ENCODE measurements at regions not wholly inside any gene's neighbourhood (a gene's known extent, or its start where the extent isn't known, plus 50 kb on each side); places are given as distances from the start of the nearest gene placed in this dataset.
"Not testable (repeated sequence)": the region's sequence is repeated elsewhere in the genome, so short reads cannot be mapped to it uniquely, and the experiment has no call there.

- no peak for DNase-seq
- peaks cover 0 to 29% (median 0%) of the 10 kb centered on the region in 11 donors for H3K9me3 ChIP-seq
- TF ChIP-seq CTCF (IDR thresholded peaks at IDR 0.05): no peak
- intact Hi-C loops (cut with DNase I): no loop called here
- H3K27ac ChIP-seq: no peak overlapping the region
- no peaks in the 10 kb centered on the region for H3K36me3 ChIP-seq
- no peak for ATAC-seq
- H3K4me1 ChIP-seq: no peaks in the 10 kb centered on the region
- 69 to 75% methylated on average over 5 of the region's 5 CpGs for WGBS, 2 donors
- no peaks in the 10 kb centered on the region for H3K27me3 ChIP-seq
- no peak overlapping the region for H3K4me3 ChIP-seq
Measured at GRCh38 chrX:140040386-140040785, 75.1 kb upstream of the CXorf66 start.

GRCh38 chrX:140038842-140039241, 73.5 kb upstream of the CXorf66 start:
- ATAC-seq: no peak
- H3K27ac ChIP-seq: no peak overlapping the region
- intact Hi-C loops (cut with DNase I): no loop called here
- no peaks in the 10 kb centered on the region for H3K36me3 ChIP-seq
- H3K27me3 ChIP-seq: no peaks in the 10 kb centered on the region
- no peaks in the 10 kb centered on the region for H3K4me1 ChIP-seq
- H3K9me3 ChIP-seq: peaks cover 0 to 29% (median 0%) of the 10 kb centered on the region in 11 donors
- no peak overlapping the region for H3K4me3 ChIP-seq
- DNase-seq: no peak
- no peak for TF ChIP-seq CTCF (IDR thresholded peaks at IDR 0.05)

- no peak for DNase-seq
- WGBS, 2 donors: 2 to 13% methylated on average over 4 of the region's 4 CpGs
- Histone ChIP-seq H3K9me3 (peaks cover 0 to 21% (median 0%) of the 10 kb centered on the region in 11 donors), H3K27me3 (peaks cover 0 to 6% (median 0%) of the 10 kb centered on the region in 7 donors), H3K4me3 (no peak overlapping the region), H3K4me1 (no peaks in the 10 kb centered on the region), H3K27ac (no peak overlapping the region), H3K36me3 (no peaks in the 10 kb centered on the region)
- TF ChIP-seq CTCF (IDR thresholded peaks at IDR 0.05): peak in 1 of 9 donors; percentile 17
- ATAC-seq: no peak
- intact Hi-C loops (cut with DNase I): no loop called here
Measured at GRCh38 chrX:140034916-140035315, 69.6 kb upstream of the CXorf66 start.

DNA sequence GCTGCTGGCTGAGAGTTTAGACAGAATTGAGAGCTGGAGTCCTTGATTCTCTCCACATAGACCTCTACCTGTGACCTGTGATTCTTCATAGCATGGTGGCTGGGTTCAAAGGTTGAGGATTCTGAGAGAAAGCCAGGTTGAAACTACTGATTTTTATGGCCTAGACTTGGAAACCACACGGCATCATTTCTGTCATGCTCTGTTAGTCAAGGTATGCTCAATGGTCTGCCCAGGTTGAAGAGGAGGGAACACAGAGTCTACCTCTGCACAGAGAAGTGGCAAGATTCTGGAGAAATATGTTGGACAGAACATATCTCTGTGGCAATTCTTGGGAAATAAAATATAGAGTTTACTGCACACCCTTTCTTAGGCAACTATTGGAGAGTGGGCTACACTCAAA, 57.2 kb upstream of the CXorf66 start:
- WGBS, 2 donors: 85 to 89% methylated on average over 1 of the region's 1 CpG
- Histone ChIP-seq H3K27ac (no peak overlapping the region), H3K4me3 (no peak overlapping the region), H3K27me3 (no peaks in the 10 kb centered on the region), H3K4me1 (no peaks in the 10 kb centered on the region), H3K9me3 (no peaks in the 10 kb centered on the region), H3K36me3 (no peaks in the 10 kb centered on the region)
- no peak for ATAC-seq
- intact Hi-C loops (cut with DNase I): no loop called here
- DNase-seq: no peak
- no peak for TF ChIP-seq CTCF (IDR thresholded peaks at IDR 0.05)

GRCh38 chrX:140019134-140019533, 53.8 kb upstream of the CXorf66 start:
- H3K36me3 ChIP-seq; H3K4me1 ChIP-seq; ATAC-seq; H3K9me3 ChIP-seq; DNase-seq; H3K27me3 ChIP-seq; H3K4me3 ChIP-seq; intact Hi-C loops (cut with DNase I); H3K27ac ChIP-seq: not testable (repeated sequence)
- 67 to 79% methylated on average over 1 of the region's 3 CpGs for WGBS, 2 donors
